Ascending aorta (tissue), 2 donors: ENCODE measurements at regions not wholly inside any gene's neighbourhood (a gene's known extent, or its start where the extent isn't known, plus 50 kb on each side); places are given as distances from the start of the nearest gene placed in this dataset.
A peak's percentile ranks its signal among the peaks of the same experiment; 100 is the strongest.

ENCODE experiments used
- DNase-seq, 2 donors: peaks; one replicate each; pipeline ENCODE4 v3.0.0-alpha.2; 2019; ENCODE audit warnings: low spot score in 2 of 2
- H3K27ac ChIP-seq, 2 donors: fragments of 200-600 bp; sonication (generic); one replicate each; pipeline ENCODE4 v1.5.1; 2016 to 2017; ENCODE audit warnings: mild to moderate bottlenecking in 1 of 2
- H3K27me3 ChIP-seq: fragments of 200-600 bp; sonication (generic); one replicate; pipeline ENCODE4 v1.5.1; 2017
- H3K36me3 ChIP-seq, 2 donors: fragments of 200-600 bp; sonication (generic); one replicate each; pipeline ENCODE4 v1.5.1; 2016
- H3K4me1 ChIP-seq, 2 donors: fragments of 200-600 bp; sonication (generic); one replicate each; pipeline ENCODE4 v1.5.1; 2016 to 2017; ENCODE audit warnings: mild to moderate bottlenecking in 1 of 2
- H3K4me3 ChIP-seq, 2 donors: fragments of 200-600 bp; sonication (generic); one replicate each; pipeline ENCODE4 v1.5.1; 2016 to 2017; ENCODE audit warnings: mild to moderate bottlenecking in 1 of 2
- H3K9me3 ChIP-seq, 2 donors: fragments of 200-600 bp; sonication (generic); one replicate each; pipeline ENCODE4 v1.5.1; 2016
- intact Hi-C: fragments of 100-400 bp; cut with DNase I; formaldehyde crosslinking; loops from one replicate; pipeline ENCODE4 v1.15.1; 2023
- TF ChIP-seq, protein P1 (sequence below), 3 experiments: fragments of 200-600 bp in 2 of 3; fragments of 450-650 bp in 1 of 3; sonication (generic) in 2 of 3; IDR thresholded peaks; one replicate each; pipeline ENCODE4 v1.5.1; 2016 to 2019; ENCODE audit warnings: antibody characterized with exemption in 3 of 3, mild to moderate bottlenecking in 1 of 3, moderate library complexity in 1 of 3

DNA sequence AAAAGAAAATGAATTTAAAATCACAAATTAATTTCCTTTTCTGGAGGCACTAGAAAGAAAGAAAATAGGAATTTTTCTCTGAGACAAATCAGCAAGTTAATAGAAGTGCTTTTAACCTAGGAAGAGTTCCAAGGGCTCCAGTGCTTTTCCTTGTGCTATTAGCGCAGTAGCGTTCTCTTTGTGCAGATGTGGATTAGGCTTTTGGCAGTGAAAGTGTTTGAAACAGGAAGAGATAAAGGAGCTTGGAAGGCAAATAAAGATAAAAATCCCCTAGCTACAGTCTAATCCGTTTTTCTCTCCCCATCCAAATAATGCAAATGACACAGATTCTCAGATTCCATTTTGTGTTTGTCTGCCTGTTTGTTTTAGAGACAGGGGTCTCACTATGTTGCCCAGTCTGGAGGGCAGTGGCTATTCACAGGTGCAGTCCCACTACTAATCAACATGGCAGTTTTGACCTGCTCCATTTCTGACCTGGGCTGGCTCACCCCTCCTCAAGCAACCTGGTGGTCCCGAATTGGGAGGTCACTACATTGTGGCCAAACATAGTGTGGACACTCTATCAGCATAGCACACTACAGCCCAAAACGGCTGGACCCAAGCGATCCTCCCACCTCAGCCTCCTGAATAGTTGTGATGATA is 166.1 kb downstream of the PAWR start:
- no peak overlapping the region for H3K27ac ChIP-seq
- DNase-seq, result no peak
- TF ChIP-seq, protein P1, sequence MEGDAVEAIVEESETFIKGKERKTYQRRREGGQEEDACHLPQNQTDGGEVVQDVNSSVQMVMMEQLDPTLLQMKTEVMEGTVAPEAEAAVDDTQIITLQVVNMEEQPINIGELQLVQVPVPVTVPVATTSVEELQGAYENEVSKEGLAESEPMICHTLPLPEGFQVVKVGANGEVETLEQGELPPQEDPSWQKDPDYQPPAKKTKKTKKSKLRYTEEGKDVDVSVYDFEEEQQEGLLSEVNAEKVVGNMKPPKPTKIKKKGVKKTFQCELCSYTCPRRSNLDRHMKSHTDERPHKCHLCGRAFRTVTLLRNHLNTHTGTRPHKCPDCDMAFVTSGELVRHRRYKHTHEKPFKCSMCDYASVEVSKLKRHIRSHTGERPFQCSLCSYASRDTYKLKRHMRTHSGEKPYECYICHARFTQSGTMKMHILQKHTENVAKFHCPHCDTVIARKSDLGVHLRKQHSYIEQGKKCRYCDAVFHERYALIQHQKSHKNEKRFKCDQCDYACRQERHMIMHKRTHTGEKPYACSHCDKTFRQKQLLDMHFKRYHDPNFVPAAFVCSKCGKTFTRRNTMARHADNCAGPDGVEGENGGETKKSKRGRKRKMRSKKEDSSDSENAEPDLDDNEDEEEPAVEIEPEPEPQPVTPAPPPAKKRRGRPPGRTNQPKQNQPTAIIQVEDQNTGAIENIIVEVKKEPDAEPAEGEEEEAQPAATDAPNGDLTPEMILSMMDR (IDR thresholded peaks at IDR 0.05), result no peak
- no peaks in the 10 kb centered on the region for H3K36me3 ChIP-seq
- no peaks in the 10 kb centered on the region for H3K27me3 ChIP-seq
- intact Hi-C loops, result no loop called here
- no peak overlapping the region for H3K4me3 ChIP-seq
- no peaks in the 10 kb centered on the region for H3K9me3 ChIP-seq
- peaks cover 0 to 4% of the 10 kb centered on the region in 2 donors for H3K4me1 ChIP-seq

GRCh38 chr12:79522989-79523386 is 167.8 kb downstream of the PAWR start:
- peaks cover 0 to 4% of the 10 kb centered on the region in 2 donors for H3K4me1 ChIP-seq

DNA sequence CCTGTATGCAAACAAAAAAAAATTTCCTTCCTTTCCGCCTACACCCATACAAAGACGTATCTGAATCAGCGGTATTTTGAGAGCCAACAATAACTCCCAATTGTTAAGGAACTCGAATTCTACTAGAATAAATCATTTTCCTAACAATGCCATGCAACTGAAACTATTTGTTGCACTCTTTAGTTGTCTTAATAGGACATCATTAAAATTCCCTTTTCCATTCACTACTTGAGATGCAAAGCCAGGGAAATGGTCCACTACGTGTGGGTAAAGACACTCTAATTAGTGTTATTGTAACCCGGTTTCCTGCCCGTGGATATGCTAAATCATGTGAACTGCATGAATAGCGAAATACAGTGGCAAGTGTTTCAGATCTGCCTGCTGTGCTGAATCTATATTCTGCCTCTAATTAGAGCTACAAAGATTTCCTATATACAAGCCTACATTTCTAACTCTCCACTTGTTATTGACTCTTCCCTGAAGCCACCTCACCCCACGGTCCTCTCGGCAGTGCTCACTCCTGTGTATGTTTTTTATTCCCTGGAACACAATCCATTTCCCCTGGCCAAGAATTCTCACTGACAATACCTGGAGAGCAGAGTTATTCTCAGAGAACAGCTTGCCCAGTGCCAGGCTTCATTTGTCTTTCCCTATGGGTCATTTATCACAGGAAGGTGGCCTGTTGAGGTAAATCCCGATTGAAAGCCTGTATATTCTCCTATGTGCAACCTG is 168.3 kb downstream of the PAWR start:
- peaks cover 0 to under 1% of the 10 kb centered on the region in 2 donors for H3K4me1 ChIP-seq
- no peaks in the 10 kb centered on the region for H3K9me3 ChIP-seq
- H3K27ac ChIP-seq, result no peak overlapping the region
- no peaks in the 10 kb centered on the region for H3K27me3 ChIP-seq
- intact Hi-C loops, result no loop called here
- DNase-seq, result no peak
- H3K36me3 ChIP-seq, result no peaks in the 10 kb centered on the region
- peak overlapping the region in 1 of 2 donors; percentile 1 for H3K4me3 ChIP-seq
- TF ChIP-seq, protein P1 (IDR thresholded peaks at IDR 0.05), result no peak

More at GRCh38 chr12:79522989-79523386, 167.8 kb downstream of the PAWR start:
- Histone ChIP-seq H3K36me3 (no peaks in the 10 kb centered on the region), H3K9me3 (no peaks in the 10 kb centered on the region), H3K27me3 (no peaks in the 10 kb centered on the region), H3K4me3 (no peak overlapping the region), H3K27ac (no peak overlapping the region)
- TF ChIP-seq, protein P1 (IDR thresholded peaks at IDR 0.05), result no peak
- intact Hi-C loops, result no loop called here
- no peak for DNase-seq

- TF ChIP-seq, protein P1 (IDR thresholded peaks at IDR 0.05), result no peak
These were observed 169.2 kb downstream of the PAWR start for GRCh38 chr12:79521576-79521975.

DNA sequence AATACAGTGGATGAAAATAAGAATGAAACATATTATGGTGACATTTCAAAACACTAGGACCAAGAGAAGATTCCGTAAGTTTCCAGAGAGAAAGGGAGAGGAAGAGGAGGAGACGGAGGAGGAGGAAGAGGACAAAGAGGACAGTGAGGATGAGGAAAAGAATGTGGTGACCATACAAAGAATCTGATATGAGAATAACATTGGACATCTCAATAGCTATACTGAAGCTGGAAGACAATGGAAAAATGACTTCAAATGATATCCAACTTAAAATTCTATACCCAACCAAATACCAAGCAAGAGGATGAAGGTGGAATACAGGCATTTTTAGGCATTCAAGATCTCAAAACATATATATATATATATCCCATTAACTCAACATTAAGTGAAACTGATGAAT is 173.4 kb downstream of the PAWR start:
- H3K4me3 ChIP-seq, result no peak overlapping the region
- H3K27ac ChIP-seq, result no peak overlapping the region
- no peaks in the 10 kb centered on the region for H3K27me3 ChIP-seq
- TF ChIP-seq, protein P1 (IDR thresholded peaks at IDR 0.05), result no peak
- no peaks in the 10 kb centered on the region for H3K4me1 ChIP-seq
- no peaks in the 10 kb centered on the region for H3K9me3 ChIP-seq
- intact Hi-C loops, result no loop called here
- H3K36me3 ChIP-seq, result no peaks in the 10 kb centered on the region
- DNase-seq, result no peak

More at GRCh38 chr12:79521576-79521975, 169.2 kb downstream of the PAWR start:
- Histone ChIP-seq H3K27me3 (no peaks in the 10 kb centered on the region), H3K4me1 (no peaks in the 10 kb centered on the region), H3K27ac (peak overlapping the region in 1 of 2 donors; percentile 29), H3K4me3 (no peak overlapping the region), H3K9me3 (no peaks in the 10 kb centered on the region), H3K36me3 (no peaks in the 10 kb centered on the region)
- DNase-seq, result no peak
- intact Hi-C loops, result no loop called here
